T-helper 1 cell treated with Interleukin-12 subunit alpha and Interleukin-12 subunit beta and Interleukin-4 antibody, amounts not matched to agents 30 ng/mL and 1 ng/mL, for 36 hours (primary cell): ENCODE measurements at regions not wholly inside any gene's neighbourhood (a gene's known extent, or its start where the extent isn't known, plus 50 kb on each side); places are given as distances from the start of the nearest gene placed in this dataset.
"Not testable (repeated sequence)": the region's sequence is repeated elsewhere in the genome, so short reads cannot be mapped to it uniquely, and the experiment has no call there.

ENCODE experiments used
- intact Hi-C: fragments of 100-400 bp; cut with micrococcal nuclease; formaldehyde crosslinking; loops from one replicate; pipeline ENCODE4 v1.15.1; 2024

DNA sequence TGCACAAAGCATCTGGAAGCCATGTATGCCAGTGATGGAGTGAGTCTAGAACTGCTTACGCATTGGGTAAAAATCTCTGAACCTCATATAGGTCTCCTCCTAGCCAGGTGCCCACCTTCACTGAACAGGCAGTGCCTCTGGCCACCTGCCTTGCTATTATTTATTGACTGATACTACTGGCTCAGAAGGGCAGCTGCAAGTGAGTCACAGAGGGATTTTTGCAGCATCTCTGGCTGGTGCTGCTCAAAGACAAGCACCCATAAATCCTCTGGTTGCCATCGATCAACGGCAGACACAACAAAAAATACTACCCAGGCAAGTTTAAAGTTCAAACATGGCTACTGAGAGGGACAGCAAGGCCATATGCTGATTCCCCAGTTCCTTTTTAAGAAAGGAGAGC lies 279.4 kb downstream of the UBE3D start:
- intact Hi-C loops, result no loop called here

DNA sequence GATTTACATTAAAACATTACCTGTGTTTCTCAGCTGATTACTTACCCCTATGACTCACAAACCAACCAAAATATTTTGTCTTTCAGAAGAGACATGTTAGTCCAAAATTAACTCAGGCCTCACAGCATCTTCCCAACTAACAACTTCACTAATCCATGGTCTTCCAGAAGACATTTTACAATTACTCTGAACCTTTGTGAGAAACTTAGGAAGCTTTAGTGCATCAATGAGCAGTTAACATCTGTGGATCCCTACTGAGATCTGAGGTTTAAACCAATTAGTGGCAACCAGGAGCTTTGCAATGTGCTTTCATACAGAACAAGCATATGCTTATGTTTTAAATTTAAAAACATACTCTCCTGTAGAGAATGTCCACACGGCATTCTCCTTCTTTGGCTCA lies 269.7 kb downstream of the UBE3D start:
- intact Hi-C loops, result no loop called here

DNA sequence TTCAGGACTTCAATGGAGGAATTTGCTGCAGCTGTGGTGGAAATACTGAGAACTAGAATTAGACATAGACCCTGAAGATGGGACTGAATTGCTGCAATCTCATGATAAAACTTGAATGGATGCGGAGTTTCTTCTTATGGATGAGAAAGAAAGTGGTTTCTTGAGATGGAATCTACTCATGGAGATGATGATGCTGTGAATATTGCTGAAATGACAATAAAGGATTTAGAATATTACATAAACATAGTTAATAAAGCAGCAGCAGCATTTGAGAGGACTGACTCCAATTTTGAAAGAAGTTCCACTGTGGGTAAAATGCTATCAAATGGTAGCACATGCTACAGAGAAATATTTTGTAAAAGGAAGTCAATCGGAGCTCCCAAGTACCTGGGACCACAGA lies 264.6 kb downstream of the UBE3D start:
- intact Hi-C loops, result no loop called here

DNA sequence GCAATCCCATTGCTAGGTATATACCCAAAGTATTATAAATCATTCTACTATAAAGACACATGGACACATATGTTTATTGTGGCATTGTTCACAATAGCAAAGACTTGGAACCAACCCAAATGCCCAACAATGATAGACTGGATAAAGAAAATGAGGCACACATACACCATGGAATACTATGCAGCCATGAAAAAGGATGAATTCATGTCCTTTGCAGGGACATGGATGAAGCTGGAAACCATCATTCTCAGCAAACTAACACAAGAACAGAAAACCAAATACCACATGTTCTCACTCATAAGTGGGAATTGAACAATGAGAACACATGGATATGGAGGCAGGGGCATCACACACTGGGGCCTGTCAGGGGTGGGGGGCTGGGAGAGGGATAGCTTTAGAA lies 249.4 kb downstream of the UBE3D start:
- intact Hi-C loops, result not testable (repeated sequence)

DNA sequence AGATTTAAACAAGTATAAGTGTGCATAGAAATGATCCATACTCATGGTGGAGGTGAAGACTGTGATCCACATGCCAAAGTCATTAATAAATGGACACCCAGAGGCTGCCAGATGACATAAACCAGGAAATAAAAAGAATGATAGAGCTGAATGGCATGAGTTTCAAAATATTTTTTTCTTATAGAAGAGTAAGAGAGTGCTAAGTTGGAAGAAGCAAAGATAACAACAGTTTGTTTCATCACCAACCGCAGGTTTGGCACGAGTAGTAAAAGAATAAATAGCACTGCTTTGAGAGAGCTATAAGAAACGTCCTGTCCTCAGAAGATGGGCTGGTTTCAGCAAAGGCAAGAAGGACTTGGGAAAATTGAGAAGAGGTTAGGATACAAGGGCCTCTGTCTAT lies 246.9 kb downstream of the UBE3D start:
- intact Hi-C loops, result no loop called here

DNA sequence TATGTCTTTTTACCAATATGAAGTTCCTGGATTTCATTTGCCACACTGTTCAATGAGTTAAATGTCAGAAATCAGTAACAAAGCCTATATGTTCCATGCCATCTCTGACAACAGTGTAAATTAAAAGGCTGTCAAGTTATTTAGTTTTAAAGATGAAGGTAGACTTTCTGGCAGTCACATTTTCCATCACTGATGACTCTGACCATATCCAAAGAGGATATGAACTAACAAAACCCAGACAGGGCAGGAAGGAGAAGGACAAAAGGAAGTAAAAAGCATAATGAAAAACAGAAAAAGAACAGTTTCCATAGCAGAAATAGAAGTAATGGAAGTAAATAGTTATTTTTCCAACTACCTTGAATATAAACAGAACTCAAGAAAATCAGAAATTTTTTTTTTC lies 242.3 kb downstream of the UBE3D start:
- intact Hi-C loops, result no loop called here

DNA sequence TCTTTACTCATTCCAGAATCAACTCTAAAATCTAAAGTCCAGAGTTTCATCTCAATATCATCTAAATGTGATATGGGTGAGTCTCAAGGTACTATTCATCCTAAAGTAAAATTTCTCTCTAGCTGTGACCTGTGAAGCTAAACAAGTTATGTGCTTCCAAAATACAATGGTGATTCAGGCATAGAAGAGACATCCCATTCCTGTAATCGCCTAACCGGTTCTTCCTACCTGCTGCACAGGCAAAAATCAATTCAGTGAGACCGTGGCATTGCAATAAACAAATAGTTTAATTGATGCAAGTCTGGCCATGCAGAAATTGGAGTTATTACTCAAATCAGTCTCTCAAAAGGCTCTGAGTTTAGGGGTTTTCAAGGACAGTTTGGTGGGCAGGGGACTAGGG lies 232.8 kb downstream of the UBE3D start:
- intact Hi-C loops, result no loop called here

DNA sequence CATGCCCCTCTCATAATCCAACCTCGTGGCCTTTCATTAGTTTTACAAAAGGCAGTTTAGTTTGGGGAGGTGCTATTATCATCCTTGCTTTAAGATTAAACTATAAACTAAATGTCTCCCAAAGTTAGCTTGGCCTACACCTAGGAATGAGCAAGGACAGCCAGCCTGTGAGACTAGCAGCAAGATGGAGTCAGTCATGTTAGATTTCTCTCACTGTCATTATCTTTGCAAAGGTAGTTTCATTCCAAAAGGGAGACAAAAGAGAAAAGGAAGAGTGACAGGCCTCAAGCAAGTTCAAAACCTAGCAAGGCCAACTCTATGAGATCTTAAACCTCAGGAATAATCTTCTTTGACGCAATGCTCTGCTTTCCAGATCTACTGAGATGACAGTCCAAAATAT lies 232.2 kb downstream of the UBE3D start:
- intact Hi-C loops, result no loop called here

DNA sequence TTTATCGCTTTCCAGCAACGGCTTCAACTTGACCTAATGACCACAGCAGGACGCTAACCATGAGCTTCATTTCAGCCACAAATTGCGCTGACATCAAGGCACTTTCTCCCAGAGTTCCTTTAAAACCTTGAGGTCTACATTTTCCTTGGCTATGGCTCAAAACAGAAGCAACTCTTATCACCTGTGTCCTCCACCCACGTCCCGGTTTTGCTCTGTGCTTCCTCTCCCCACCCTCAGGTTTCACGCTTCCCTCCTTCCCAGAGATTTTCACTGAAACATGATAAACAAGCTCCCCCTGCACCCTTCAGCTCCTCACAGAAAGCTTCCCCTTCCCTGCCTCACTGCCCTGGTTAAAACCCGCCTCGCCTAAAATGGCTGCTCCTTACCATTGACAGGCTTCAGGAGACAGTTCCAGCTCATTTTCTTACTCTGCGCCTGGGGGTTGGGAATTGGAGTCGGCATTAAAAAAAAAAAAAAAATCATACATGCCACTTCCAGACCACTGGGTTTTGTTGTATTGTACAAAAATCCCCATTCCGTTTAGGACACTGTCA lies 229.5 kb downstream of the UBE3D start:
- intact Hi-C loops, result no loop called here

DNA sequence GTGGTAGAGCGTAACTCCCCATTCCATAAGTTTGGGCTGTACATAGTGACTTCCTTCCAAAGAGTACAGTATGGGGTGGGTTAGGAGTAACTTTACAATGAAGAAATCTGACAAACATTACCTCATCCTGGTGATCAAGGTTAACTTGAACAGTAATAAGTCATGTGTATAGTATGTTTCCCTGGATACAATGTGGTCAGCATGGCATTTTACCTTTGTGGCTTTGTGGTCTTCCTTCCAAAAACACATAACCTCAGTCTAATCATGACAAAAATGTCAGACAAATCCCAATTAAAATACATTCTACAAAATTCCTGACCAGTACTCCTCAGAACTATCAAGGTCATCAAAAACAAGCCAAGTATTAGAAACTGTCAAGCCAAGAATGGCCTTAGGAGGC lies 225.1 kb downstream of the UBE3D start:
- intact Hi-C loops, result no loop called here

DNA sequence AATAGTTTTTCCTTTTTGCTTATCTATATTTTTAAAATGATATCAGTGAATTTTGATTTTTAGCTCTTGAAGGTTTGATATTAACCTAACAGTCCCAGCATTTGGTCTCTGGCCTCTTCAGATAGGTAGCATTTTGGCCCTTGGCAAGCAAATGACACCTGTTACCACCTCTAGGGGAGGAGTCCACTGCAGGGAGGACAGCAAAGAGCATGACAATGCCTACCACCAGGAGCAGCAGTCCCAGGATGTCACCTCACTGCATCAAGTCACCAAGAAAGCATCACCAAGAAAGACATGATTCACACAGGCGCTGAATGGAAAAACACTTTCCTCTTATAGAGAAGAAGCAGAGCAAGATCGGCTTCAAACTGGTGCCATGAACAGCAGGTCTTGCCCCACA lies 224.3 kb downstream of the UBE3D start:
- intact Hi-C loops, result no loop called here
